ENCODE measurements at regions not wholly inside any gene's neighbourhood (a gene's known extent, or its start where the extent isn't known, plus 50 kb on each side); places are given as distances from the start of the nearest gene placed in this dataset.
"Not testable (repeated sequence)": the region's sequence is repeated elsewhere in the genome, so short reads cannot be mapped to it uniquely, and the experiment has no call there.

- WGBS, 2 experiments (ENCODE audit: insufficient coverage in 2 of 2): 100% methylated on average over 2 to 3 of the region's 4 CpGs
- peaks cover under 1% of the 10 kb centered on the region for H3K4me1 ChIP-seq (ENCODE audit: control insufficient read depth, insufficient read depth, low read length, poor library complexity, severe bottlenecking)
- H3K4me3 ChIP-seq (ENCODE audit: extremely low read depth, insufficient read depth, low read length, poor library complexity, severe bottlenecking): no peak overlapping the region
- no peaks in the 10 kb centered on the region for H3K9me3 ChIP-seq (ENCODE audit: control insufficient read depth, low read length)
- no peak overlapping the region for H3K27ac ChIP-seq (ENCODE audit: low read depth, low read length, severe bottlenecking)
- no peaks in the 10 kb centered on the region for H3K36me3 ChIP-seq (ENCODE audit: control insufficient read depth, insufficient read depth, low read length)
Observed at GRCh38 chr1:64337475-64337874, 132.5 kb upstream of the CACHD1 start.

DNA sequence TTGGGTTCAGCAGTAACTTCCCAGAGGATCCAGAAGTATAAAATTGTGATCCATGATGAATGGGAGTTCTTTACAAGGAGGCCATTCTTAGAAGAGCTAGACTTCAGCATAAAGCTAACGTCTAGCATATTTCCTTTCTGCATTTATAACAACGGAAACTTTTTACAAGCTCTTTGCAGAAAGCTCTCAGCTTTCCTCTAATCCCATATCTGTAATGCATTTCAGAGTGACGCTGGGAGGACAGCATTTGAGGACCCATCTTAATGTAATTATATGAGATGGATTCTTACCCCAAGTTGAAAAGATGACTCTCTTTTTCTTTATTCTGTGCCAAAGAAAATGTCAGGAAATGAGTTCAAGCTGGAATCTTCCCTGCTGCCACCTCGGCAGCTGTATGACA, 132.0 kb upstream of the CACHD1 start:
- 93 to 94% methylated on average over 3 of the region's 4 CpGs for WGBS, 2 experiments (ENCODE audit: insufficient coverage in 2 of 2)
- H3K9me3 ChIP-seq (ENCODE audit: control insufficient read depth, low read length): no peaks in the 10 kb centered on the region
- H3K36me3 ChIP-seq (ENCODE audit: control insufficient read depth, insufficient read depth, low read length): no peaks in the 10 kb centered on the region
- H3K27ac ChIP-seq (ENCODE audit: low read depth, low read length, severe bottlenecking): no peak overlapping the region
- peaks cover 5% of the 10 kb centered on the region for H3K4me1 ChIP-seq (ENCODE audit: control insufficient read depth, insufficient read depth, low read length, poor library complexity, severe bottlenecking)
- no peak overlapping the region for H3K4me3 ChIP-seq (ENCODE audit: extremely low read depth, insufficient read depth, low read length, poor library complexity, severe bottlenecking)

DNA sequence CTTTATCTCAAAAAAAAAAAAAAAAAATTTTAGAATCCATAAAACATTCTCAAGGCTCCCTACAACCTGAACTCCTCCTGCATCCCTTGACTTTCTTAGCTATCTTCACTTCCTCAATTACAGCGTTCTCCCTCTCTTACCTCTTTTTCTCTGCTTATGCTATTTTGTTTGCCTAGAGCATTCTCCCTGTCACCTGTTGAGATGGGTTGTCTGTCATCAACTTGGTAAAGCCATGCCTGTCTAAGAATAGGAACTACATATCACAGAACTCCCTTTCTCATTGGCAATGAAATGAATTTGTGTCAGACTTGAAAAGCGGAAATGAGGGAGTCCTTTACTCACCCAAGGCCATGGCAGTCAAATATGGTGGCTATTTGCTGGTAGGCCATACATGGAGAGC, 129.6 kb upstream of the CACHD1 start:
- Histone ChIP-seq H3K9me3 (ENCODE audit: control insufficient read depth, low read length) (no peaks in the 10 kb centered on the region), H3K4me1 (ENCODE audit: control insufficient read depth, insufficient read depth, low read length, poor library complexity, severe bottlenecking) (peaks cover 22% of the 10 kb centered on the region), H3K36me3 (ENCODE audit: control insufficient read depth, insufficient read depth, low read length) (no peaks in the 10 kb centered on the region), H3K27ac (ENCODE audit: low read depth, low read length, severe bottlenecking) (no peak overlapping the region), H3K4me3 (ENCODE audit: extremely low read depth, insufficient read depth, low read length, poor library complexity, severe bottlenecking) (no peak overlapping the region)
- WGBS, 2 experiments (ENCODE audit: insufficient coverage in 2 of 2): 83 to 92% methylated on average over 1 to 2 of the region's 2 CpGs

DNA sequence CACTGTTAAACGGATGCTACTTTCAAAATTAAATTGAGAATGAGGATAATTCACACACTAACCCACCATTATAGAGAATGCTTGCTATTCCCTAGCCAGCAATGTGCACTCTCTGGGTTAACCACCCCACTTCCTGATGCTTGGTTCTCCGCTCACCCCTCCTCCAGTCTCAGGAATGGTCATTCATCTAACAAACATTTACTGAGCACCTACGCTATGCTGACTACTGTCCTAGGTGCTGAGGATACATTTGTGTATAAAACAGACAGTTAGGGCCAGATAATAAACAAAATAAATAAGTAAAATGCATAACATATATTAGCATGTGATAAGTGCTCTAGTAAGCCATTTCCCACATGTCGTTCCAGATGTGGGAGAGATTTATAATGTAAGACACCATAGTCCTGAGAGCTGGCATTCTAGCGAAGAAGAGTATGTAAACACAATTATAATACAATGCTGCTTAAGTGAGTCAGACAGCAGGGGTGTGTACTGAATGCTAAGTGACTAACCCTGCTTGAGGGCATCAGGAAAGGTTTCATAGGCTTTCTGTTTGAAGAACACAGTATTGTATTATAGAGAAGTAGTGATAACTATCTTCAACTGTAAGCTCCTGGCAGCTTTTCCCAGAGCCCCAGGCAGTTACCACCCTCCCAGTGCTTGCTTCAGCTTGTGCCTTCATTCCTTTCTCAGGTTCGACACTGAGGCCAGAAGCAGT, 126.7 kb upstream of the CACHD1 start:
- Histone ChIP-seq H3K27ac (ENCODE audit: low read depth, low read length, severe bottlenecking) (peak overlapping the region; percentile 80), H3K4me3 (ENCODE audit: extremely low read depth, insufficient read depth, low read length, poor library complexity, severe bottlenecking) (no peak overlapping the region), H3K4me1 (ENCODE audit: control insufficient read depth, insufficient read depth, low read length, poor library complexity, severe bottlenecking) (peaks cover 27% of the 10 kb centered on the region), H3K9me3 (ENCODE audit: control insufficient read depth, low read length) (no peaks in the 10 kb centered on the region), H3K36me3 (ENCODE audit: control insufficient read depth, insufficient read depth, low read length) (no peaks in the 10 kb centered on the region)
- WGBS, 2 experiments (ENCODE audit: insufficient coverage in 2 of 2): 67% methylated on average over 2 of the region's 6 CpGs; no CpG with 5 or more reads in 1 of the 2 experiments

DNA sequence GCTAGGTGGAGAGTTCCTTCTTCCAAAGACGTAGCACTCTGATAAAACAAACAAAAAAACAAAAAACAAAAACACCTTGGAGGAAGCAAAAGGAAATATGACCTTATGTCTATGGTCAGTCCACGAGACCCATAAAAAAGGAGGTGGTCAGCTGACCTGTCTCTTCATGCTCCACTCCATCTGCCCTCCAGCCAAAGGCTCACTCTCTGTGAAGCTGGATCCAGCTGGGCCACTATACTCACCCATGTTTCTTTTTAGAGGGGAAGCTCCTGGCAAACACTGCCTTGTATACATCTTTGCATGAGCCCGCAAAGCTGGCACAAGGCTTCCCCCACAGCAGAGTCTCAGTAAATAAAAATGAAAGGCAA, 126.1 kb upstream of the CACHD1 start:
- no peak overlapping the region for H3K4me3 ChIP-seq (ENCODE audit: extremely low read depth, insufficient read depth, low read length, poor library complexity, severe bottlenecking)
- H3K4me1 ChIP-seq (ENCODE audit: control insufficient read depth, insufficient read depth, low read length, poor library complexity, severe bottlenecking): peaks cover 27% of the 10 kb centered on the region
- WGBS, 2 experiments (ENCODE audit: insufficient coverage in 2 of 2): 57 to 82% methylated on average over 1 of the region's 3 CpGs
- H3K36me3 ChIP-seq (ENCODE audit: control insufficient read depth, insufficient read depth, low read length): no peaks in the 10 kb centered on the region
- no peaks in the 10 kb centered on the region for H3K9me3 ChIP-seq (ENCODE audit: control insufficient read depth, low read length)
- H3K27ac ChIP-seq (ENCODE audit: low read depth, low read length, severe bottlenecking): peak overlapping the region; percentile 80

GRCh38 chr1:64348270-64348960, 121.5 kb upstream of the CACHD1 start:
- Histone ChIP-seq H3K4me1 (ENCODE audit: control insufficient read depth, insufficient read depth, low read length, poor library complexity, severe bottlenecking) (peaks cover 17% of the 10 kb centered on the region), H3K4me3 (ENCODE audit: extremely low read depth, insufficient read depth, low read length, poor library complexity, severe bottlenecking) (no peak overlapping the region), H3K36me3 (ENCODE audit: control insufficient read depth, insufficient read depth, low read length) (no peaks in the 10 kb centered on the region), H3K9me3 (ENCODE audit: control insufficient read depth, low read length) (no peaks in the 10 kb centered on the region), H3K27ac (ENCODE audit: low read depth, low read length, severe bottlenecking) (no peak overlapping the region)
- 59 to 88% methylated on average over 2 to 3 of the region's 4 CpGs for WGBS, 2 experiments (ENCODE audit: insufficient coverage in 2 of 2)

DNA sequence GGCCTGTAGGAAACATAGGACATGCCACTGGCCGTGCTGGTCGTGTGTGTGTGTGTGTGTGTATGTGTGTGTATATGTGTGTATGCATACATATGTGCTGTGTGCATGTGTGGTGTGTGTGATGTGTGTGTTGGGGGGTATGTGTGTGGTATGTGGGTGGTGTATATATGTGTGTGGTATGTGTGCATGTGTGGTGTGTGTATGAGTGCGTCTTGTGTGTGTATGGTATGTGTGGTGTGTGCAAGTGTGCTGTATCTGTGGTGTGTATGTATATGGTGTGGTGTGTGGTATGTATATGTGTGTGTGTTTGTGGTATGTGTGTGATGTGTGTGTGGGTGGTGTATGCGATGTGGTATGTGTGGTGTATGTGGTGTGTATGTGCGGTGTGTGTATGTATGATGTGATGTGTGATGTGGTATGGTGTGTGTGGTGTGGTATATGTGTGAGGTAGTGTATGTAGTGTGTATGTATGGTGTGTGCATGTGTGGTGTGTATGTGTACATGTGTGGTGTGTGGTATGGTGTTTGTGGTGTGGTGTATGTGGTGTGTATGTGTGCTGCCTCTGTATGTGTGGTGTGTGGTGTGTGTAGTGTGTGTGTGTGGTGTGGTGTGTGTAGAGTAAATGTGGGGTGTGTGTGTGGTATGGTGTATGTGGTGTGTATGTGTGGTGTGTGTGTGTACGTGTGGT, 120.8 kb upstream of the CACHD1 start:
- H3K27ac ChIP-seq (ENCODE audit: low read depth, low read length, severe bottlenecking): no peak overlapping the region
- 85% methylated on average over 5 to 6 of the region's 6 CpGs for WGBS, 2 experiments (ENCODE audit: insufficient coverage in 2 of 2)
- no peaks in the 10 kb centered on the region for H3K36me3 ChIP-seq (ENCODE audit: control insufficient read depth, insufficient read depth, low read length)
- no peak overlapping the region for H3K4me3 ChIP-seq (ENCODE audit: extremely low read depth, insufficient read depth, low read length, poor library complexity, severe bottlenecking)
- no peaks in the 10 kb centered on the region for H3K9me3 ChIP-seq (ENCODE audit: control insufficient read depth, low read length)
- peaks cover 12% of the 10 kb centered on the region for H3K4me1 ChIP-seq (ENCODE audit: control insufficient read depth, insufficient read depth, low read length, poor library complexity, severe bottlenecking)

DNA sequence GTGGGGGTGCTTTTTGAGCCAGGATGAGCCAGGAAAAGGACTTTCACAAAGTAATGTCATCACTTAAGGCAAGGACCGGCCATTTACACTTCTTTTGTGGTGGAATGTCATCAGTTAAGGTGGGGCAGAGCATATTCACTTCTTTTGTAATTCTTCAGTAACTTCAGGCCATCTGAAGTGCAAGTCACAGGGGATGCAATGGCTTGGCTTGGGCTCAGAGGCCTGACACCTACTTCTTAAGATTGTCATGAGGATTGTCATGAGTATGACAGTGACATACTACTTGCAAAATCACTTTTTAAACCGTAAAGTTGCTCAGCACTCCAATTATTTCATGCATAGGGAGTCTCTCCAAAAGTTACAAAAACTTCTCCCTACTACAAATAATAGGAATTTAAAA, 114.4 kb upstream of the CACHD1 start:
- peaks cover 15% of the 10 kb centered on the region for H3K4me1 ChIP-seq (ENCODE audit: control insufficient read depth, insufficient read depth, low read length, poor library complexity, severe bottlenecking)
- H3K36me3 ChIP-seq (ENCODE audit: control insufficient read depth, insufficient read depth, low read length); H3K9me3 ChIP-seq (ENCODE audit: control insufficient read depth, low read length); H3K4me3 ChIP-seq (ENCODE audit: extremely low read depth, insufficient read depth, low read length, poor library complexity, severe bottlenecking); H3K27ac ChIP-seq (ENCODE audit: low read depth, low read length, severe bottlenecking): not testable (repeated sequence)
- no CpG with 5 or more reads among the region's 2 CpGs for WGBS, 2 experiments (ENCODE audit: insufficient coverage in 2 of 2)

GRCh38 chr1:64356636-64357256, 113.2 kb upstream of the CACHD1 start:
- H3K9me3 ChIP-seq (ENCODE audit: control insufficient read depth, low read length): no peaks in the 10 kb centered on the region
- H3K27ac ChIP-seq (ENCODE audit: low read depth, low read length, severe bottlenecking): no peak overlapping the region
- H3K4me1 ChIP-seq (ENCODE audit: control insufficient read depth, insufficient read depth, low read length, poor library complexity, severe bottlenecking): peaks cover 15% of the 10 kb centered on the region
- no peak overlapping the region for H3K4me3 ChIP-seq (ENCODE audit: extremely low read depth, insufficient read depth, low read length, poor library complexity, severe bottlenecking)
- WGBS, 2 experiments (ENCODE audit: insufficient coverage in 2 of 2): 7 to 8% methylated on average over 7 to 11 of the region's 15 CpGs
- H3K36me3 ChIP-seq (ENCODE audit: control insufficient read depth, insufficient read depth, low read length): no peaks in the 10 kb centered on the region

DNA sequence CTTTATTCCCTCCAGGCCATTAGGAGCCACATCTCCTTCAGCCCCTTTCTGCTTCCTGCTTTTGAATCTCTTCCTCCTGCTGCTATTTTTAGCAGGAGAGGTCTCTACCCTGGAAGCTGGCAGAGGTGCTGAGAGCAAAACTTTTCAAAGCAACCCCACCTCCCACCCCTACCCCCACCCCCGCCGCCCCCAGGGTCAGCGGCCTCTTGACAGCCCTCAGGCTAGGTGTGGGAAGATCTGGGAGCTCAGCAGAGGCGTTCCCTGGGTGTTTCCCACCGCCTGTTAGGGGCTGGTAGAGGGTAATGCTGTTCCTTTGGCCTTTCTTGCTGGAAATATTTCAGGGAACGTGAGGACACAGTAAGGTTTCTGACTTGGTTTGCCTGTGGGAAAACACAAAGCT, 112.5 kb upstream of the CACHD1 start:
- no peak overlapping the region for H3K27ac ChIP-seq (ENCODE audit: low read depth, low read length, severe bottlenecking)
- WGBS, 2 experiments (ENCODE audit: insufficient coverage in 2 of 2): 0% methylated on average over 1 to 2 of the region's 6 CpGs

More for the DNA sequence above, 112.5 kb upstream of the CACHD1 start:
- Histone ChIP-seq H3K4me3 (ENCODE audit: extremely low read depth, insufficient read depth, low read length, poor library complexity, severe bottlenecking) (no peak overlapping the region), H3K36me3 (ENCODE audit: control insufficient read depth, insufficient read depth, low read length) (no peaks in the 10 kb centered on the region), H3K9me3 (ENCODE audit: control insufficient read depth, low read length) (no peaks in the 10 kb centered on the region), H3K4me1 (ENCODE audit: control insufficient read depth, insufficient read depth, low read length, poor library complexity, severe bottlenecking) (peaks cover 15% of the 10 kb centered on the region)

Data from mesodermal cell (in vitro differentiated cells).